ENCODE measurements at regions not wholly inside any gene's neighbourhood (a gene's known extent, or its start where the extent isn't known, plus 50 kb on each side); places are given as distances from the start of the nearest gene placed in this dataset.

DNA sequence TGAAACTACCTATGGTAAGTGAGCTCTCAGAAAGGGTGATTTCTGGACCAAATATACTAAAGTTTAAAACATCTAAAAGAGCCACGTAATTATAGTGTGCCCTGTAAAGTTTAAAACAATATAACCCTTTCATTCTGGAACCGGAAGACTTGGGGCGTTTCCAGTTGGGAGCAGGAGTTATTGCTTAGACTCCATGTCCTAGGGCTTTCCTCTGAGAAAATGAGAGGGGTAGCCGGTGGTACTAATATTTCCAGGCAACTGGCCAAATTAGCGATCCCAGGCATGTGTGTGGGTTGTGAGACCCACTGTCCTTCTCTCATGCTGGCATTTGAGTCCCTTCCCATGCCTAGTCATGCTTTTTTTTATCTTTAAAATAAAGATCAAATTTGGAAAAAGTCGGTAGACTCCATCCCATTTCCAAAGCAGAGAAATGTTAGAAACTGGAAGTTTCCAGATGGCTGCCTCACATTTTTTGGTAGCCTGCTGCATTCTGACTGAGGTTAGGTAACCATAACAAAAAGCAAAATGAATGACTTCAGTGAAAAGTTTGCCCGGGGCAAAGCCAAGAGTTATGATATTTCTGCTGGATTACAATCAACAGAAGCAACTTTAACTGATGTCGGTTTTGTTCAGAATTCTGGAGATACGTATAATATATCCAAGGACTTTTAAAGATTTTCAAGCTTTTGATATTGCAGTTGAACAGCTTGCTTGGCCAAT, 227.4 kb downstream of the SS18 start:
- TF ChIP-seq, protein P1, sequence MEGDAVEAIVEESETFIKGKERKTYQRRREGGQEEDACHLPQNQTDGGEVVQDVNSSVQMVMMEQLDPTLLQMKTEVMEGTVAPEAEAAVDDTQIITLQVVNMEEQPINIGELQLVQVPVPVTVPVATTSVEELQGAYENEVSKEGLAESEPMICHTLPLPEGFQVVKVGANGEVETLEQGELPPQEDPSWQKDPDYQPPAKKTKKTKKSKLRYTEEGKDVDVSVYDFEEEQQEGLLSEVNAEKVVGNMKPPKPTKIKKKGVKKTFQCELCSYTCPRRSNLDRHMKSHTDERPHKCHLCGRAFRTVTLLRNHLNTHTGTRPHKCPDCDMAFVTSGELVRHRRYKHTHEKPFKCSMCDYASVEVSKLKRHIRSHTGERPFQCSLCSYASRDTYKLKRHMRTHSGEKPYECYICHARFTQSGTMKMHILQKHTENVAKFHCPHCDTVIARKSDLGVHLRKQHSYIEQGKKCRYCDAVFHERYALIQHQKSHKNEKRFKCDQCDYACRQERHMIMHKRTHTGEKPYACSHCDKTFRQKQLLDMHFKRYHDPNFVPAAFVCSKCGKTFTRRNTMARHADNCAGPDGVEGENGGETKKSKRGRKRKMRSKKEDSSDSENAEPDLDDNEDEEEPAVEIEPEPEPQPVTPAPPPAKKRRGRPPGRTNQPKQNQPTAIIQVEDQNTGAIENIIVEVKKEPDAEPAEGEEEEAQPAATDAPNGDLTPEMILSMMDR (IDR thresholded peaks at IDR 0.05) = no peak
- TF ChIP-seq POLR2A (IDR thresholded peaks at IDR 0.05) (no peak), POLR2AphosphoS5 (IDR thresholded peaks at IDR 0.05) (no peak), EP300 (IDR thresholded peaks at IDR 0.05) (no peak)
